Mucosa of gallbladder (tissue), 1 donor: ENCODE measurements at regions not wholly inside any gene's neighbourhood (a gene's known extent, or its start where the extent isn't known, plus 50 kb on each side); places are given as distances from the start of the nearest gene placed in this dataset.
"Not testable (repeated sequence)": the region's sequence is repeated elsewhere in the genome, so short reads cannot be mapped to it uniquely, and the experiment has no call there.

Experiments used
- DNase-seq: peaks from one replicate; pipeline ENCODE4 v3.0.0-alpha.2; 2020; ENCODE audit warnings: low spot score
- donor health status: DM: no; HTN: no; CAD: no.

GRCh38 chr5:68661237-68661636, 432.6 kb upstream of the SLC30A5 start:
- DNase-seq: no peak

- DNase-seq: no peak
Measured at GRCh38 chr5:68662804-68663307, 431.0 kb upstream of the SLC30A5 start.

- no peak for DNase-seq
Measured at GRCh38 chr5:68669864-68670575, 423.8 kb upstream of the SLC30A5 start.

- DNase-seq: no peak
Measured at GRCh38 chr5:68673106-68673822, 420.6 kb upstream of the SLC30A5 start.

- DNase-seq: no peak
Measured at GRCh38 chr5:68673823-68674180, 420.0 kb upstream of the SLC30A5 start.

- no peak for DNase-seq
Measured at GRCh38 chr5:68679041-68679440, 414.8 kb upstream of the SLC30A5 start.

- DNase-seq: no peak
Measured at GRCh38 chr5:68680366-68680765, 413.4 kb upstream of the SLC30A5 start.

- DNase-seq: no peak
Measured at GRCh38 chr5:68681929-68682328, 411.9 kb upstream of the SLC30A5 start.

- peak; percentile 66 for DNase-seq
Measured at GRCh38 chr5:68682400-68683160, 411.2 kb upstream of the SLC30A5 start.

GRCh38 chr5:68683632-68684036, 410.2 kb upstream of the SLC30A5 start:
- DNase-seq: peak; percentile 34

GRCh38 chr5:68685863-68686262, 408.0 kb upstream of the SLC30A5 start:
- DNase-seq: no peak

GRCh38 chr5:68688547-68688946, 405.3 kb upstream of the SLC30A5 start:
- DNase-seq: no peak

- DNase-seq: no peak
Measured at GRCh38 chr5:68689010-68689409, 404.8 kb upstream of the SLC30A5 start.

GRCh38 chr5:68691874-68692273, 401.9 kb upstream of the SLC30A5 start:
- DNase-seq: not testable (repeated sequence)

- DNase-seq: no peak
Measured at GRCh38 chr5:68698025-68698940, 395.5 kb upstream of the SLC30A5 start.

- DNase-seq: no peak
Measured at GRCh38 chr5:68699966-68700365, 393.8 kb upstream of the SLC30A5 start.

- DNase-seq: no peak
Measured at GRCh38 chr5:68707575-68707974, 386.2 kb upstream of the SLC30A5 start.

GRCh38 chr5:68708156-68708841, 385.5 kb upstream of the SLC30A5 start:
- DNase-seq: no peak

- DNase-seq: no peak
Measured at GRCh38 chr5:68708842-68709170, 385.0 kb upstream of the SLC30A5 start.

- no peak for DNase-seq
Measured at GRCh38 chr5:68709239-68709638, 384.6 kb upstream of the SLC30A5 start.

- DNase-seq: no peak
Measured at GRCh38 chr5:68710514-68710913, 383.3 kb upstream of the SLC30A5 start.
